ENCODE measurements at regions not wholly inside any gene's neighbourhood (a gene's known extent, or its start where the extent isn't known, plus 50 kb on each side); places are given as distances from the start of the nearest gene placed in this dataset.

DNA sequence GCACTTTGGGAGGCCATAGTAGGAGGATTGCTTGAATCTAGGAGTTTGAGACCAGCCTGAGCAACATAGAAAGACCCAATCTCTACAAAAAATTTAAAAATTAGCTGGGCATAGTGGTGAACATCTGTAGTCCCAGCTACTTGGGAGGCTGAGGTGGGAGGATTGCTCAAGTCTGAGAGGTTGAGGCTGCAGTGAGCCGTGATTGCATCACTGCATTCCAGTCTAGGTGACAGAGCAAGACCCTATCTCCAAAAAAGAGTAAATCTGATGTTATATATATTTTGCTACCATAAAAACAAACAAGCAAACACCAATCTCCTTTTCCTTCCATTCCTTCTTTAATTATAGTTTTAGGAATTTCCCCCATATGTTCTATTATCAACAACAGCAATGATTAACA lies 74.2 kb upstream of the RNU6-1 start:
- Mint-ChIP-seq H3K4me1 (peaks cover 0 to 3% (median 0%) of the 10 kb centered on the region in 7 donors), H3K4me3 (no peak overlapping the region), H3K27me3 (peaks cover 0 to 10% (median 4%) of the 10 kb centered on the region in 5 donors), H3K36me3 (peaks cover 0 to 7% (median 4%) of the 10 kb centered on the region in 5 donors), H3K27ac (no peak overlapping the region), H3K9me3 (peaks cover 0 to 42% (median 7%) of the 10 kb centered on the region in 11 donors)
- Histone ChIP-seq H3K4me3 (ENCODE audit: low read length) (no peak overlapping the region), H3K36me3 (ENCODE audit: control insufficient read depth in 2 of 3, insufficient read depth in 3 of 3, low read length in 3 of 3) (no peaks in the 10 kb centered on the region), H3K27ac (ENCODE audit: low read depth, low read length) (no peak overlapping the region), H3K4me1 (ENCODE audit: control insufficient read depth in 2 of 2, insufficient read depth in 2 of 2, low read length in 2 of 2) (no peaks in the 10 kb centered on the region), H3K9me3 (ENCODE audit: control insufficient read depth in 2 of 3, low read length in 3 of 3) (peaks cover 0 to 16% (median 0%) of the 10 kb centered on the region in 3 experiments), H3K27me3 (ENCODE audit: control insufficient read depth in 2 of 2, insufficient read depth in 2 of 2, low read length in 2 of 2) (no peaks in the 10 kb centered on the region)
- DNase-seq (no peak), ATAC-seq (no peak)
- ChIA-PET POLR2A (no interaction called here), CTCF (no interaction called here)
- intact Hi-C loops (cut with micrococcal nuclease), result no loop called here

DNA sequence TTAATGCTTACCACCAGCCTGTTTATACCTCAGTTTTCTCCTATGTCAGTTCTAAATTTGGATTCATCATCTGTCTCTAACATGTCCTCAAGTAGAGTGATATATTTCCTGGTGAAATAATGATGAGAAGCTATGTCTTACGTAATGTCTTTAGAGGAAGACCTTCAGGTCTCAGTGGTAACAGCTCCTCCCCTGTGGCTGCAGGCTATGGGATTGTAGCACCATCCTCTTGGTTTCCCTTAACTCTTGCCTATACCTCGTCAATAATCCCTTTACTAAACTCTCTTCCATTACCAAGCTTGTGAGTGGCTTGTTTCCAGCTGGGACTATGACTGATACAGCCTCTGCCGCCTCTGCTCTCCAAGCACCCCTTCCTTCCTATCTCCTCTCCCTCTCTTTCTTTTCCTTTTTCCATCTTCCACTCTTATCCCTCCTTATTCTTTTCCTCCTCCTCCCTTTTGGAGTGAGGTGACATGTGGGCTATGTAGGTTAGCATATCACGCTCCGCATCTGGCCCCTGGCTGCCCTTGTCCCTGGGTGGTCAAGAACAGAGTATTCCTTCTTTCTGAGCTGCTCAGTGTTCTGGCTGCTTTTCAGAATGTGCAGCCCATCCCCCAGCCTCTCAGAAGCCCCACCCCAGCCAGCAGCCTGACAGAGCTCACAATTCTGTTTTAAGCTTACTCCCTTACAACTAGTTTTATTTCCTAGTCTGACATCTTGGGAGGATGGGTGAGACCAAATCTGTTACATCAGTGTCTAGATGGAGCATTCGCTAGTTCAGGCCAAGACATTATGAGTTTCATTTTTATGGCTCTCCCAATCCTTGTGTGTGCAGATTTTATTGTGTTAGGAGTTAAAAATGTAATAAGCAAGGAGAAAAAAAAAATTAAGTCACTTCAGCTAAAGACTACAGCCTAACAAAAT lies 75.0 kb upstream of the RNU6-1 start:
- intact Hi-C loops (cut with micrococcal nuclease), result no loop called here
- Histone ChIP-seq H3K4me1 (ENCODE audit: control insufficient read depth in 2 of 2, insufficient read depth in 2 of 2, low read length in 2 of 2) (no peaks in the 10 kb centered on the region), H3K36me3 (ENCODE audit: control insufficient read depth in 2 of 3, insufficient read depth in 3 of 3, low read length in 3 of 3) (no peaks in the 10 kb centered on the region), H3K27ac (ENCODE audit: low read depth, low read length) (no peak overlapping the region), H3K4me3 (ENCODE audit: low read length) (no peak overlapping the region), H3K9me3 (ENCODE audit: control insufficient read depth in 2 of 3, low read length in 3 of 3) (peaks cover 0 to 12% (median 0%) of the 10 kb centered on the region in 3 experiments), H3K27me3 (ENCODE audit: control insufficient read depth in 2 of 2, insufficient read depth in 2 of 2, low read length in 2 of 2) (no peaks in the 10 kb centered on the region)
- DNase-seq, result no peak
- Mint-ChIP-seq H3K4me3 (no peak overlapping the region), H3K27ac (no peak overlapping the region), H3K4me1 (peaks cover 0 to 3% (median 0%) of the 10 kb centered on the region in 7 donors), H3K36me3 (peaks cover 0 to 7% (median 4%) of the 10 kb centered on the region in 5 donors), H3K27me3 (peaks cover 0 to 6% (median 4%) of the 10 kb centered on the region in 5 donors), H3K9me3 (peaks cover 0 to 41% (median 9%) of the 10 kb centered on the region in 11 donors)
- no peak for ATAC-seq
- CTCF ChIA-PET, result no interaction called here
- POLR2A ChIA-PET, result no interaction called here

DNA sequence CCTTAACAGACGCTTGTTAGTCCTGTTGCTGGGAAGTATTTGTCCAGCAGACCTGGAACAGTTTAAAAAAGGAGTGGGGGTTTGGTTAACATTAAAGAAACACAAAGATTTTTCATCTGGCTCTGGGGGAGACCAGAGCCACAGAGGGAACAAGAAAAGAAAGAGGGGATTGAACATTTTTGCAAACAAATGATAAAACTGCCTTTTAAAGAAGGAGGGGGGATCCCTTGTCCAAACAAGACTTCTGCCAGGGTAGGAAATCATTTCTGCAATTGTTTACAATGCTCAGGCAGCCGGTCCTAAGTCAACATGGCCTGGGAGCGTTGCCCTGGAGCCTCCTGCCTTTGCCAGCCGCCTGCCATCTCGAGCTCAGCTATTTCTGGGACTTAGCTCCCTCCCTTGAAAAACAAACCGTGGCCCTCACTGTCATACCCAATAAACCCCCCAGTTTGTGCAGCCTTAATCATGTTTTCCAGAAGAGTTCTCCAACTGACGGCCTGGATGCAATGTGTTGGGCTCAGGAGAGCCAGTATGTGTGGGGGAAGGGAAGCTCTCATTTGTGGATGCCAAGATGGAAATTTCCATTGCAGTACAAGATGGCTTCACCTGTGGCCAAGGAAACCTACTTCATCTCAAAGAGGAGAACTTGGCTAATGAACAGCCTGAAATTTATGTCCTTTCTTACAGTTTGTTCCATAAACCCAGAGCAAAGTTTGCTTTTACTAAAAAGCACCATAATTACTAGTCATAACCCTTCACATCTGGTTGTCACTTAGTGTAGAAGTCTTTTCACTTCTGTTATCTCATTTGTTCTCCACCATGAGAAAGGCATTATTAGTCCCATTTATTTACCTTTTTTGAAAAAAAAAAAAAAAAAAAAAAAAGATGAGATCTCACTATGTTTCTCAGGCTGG lies 75.9 kb upstream of the RNU6-1 start:
- Mint-ChIP-seq H3K27me3 (peaks cover 0 to 12% (median 4%) of the 10 kb centered on the region in 5 donors), H3K27ac (no peak overlapping the region), H3K36me3 (peaks cover 0 to 9% (median 4%) of the 10 kb centered on the region in 5 donors), H3K4me1 (peaks cover 0 to 3% (median 0%) of the 10 kb centered on the region in 7 donors), H3K4me3 (no peak overlapping the region), H3K9me3 (peaks cover 0 to 38% (median 7%) of the 10 kb centered on the region in 11 donors)
- Histone ChIP-seq H3K27ac (ENCODE audit: low read depth, low read length) (no peak overlapping the region), H3K4me1 (ENCODE audit: control insufficient read depth in 2 of 2, insufficient read depth in 2 of 2, low read length in 2 of 2) (no peaks in the 10 kb centered on the region), H3K27me3 (ENCODE audit: control insufficient read depth in 2 of 2, insufficient read depth in 2 of 2, low read length in 2 of 2) (no peaks in the 10 kb centered on the region), H3K9me3 (ENCODE audit: control insufficient read depth in 2 of 3, low read length in 3 of 3) (peaks cover 0 to 9% (median 0%) of the 10 kb centered on the region in 3 experiments), H3K36me3 (ENCODE audit: control insufficient read depth in 2 of 3, insufficient read depth in 3 of 3, low read length in 3 of 3) (no peaks in the 10 kb centered on the region), H3K4me3 (ENCODE audit: low read length) (no peak overlapping the region)
- ChIA-PET CTCF (no interaction called here), POLR2A (no interaction called here)
- ATAC-seq (no peak), DNase-seq (no peak)
- intact Hi-C loops (cut with micrococcal nuclease), result no loop called here

DNA sequence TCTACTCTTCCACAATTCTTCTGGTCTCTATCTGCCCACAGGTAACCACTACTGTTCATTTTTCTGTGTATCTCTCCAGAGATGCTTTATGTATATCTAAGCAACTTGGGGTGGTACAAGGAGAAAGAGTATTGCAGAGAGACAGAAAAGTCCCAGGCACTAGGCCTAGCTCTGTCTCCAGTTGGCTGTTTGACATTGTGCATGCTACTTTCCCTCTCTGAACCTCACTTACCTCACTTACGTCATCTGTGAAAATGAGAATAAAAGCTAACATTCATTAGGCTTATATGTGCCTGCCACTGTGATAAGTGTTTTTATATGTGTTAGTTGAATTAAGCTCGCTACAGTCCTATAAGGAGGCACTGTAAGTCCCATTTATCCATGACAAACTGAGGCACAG lies 76.7 kb upstream of the RNU6-1 start:
- Mint-ChIP-seq H3K27me3 (peaks cover 0 to 12% (median 4%) of the 10 kb centered on the region in 5 donors), H3K36me3 (peaks cover 0 to 9% (median 4%) of the 10 kb centered on the region in 5 donors), H3K4me1 (peaks cover 0 to 1% (median 0%) of the 10 kb centered on the region in 7 donors), H3K27ac (no peak overlapping the region), H3K4me3 (no peak overlapping the region), H3K9me3 (peaks cover 0 to 32% (median 7%) of the 10 kb centered on the region in 11 donors)
- no peaks in the 10 kb centered on the region for H3K36me3 ChIP-seq (ENCODE audit: control insufficient read depth in 2 of 3, insufficient read depth in 3 of 3, low read length in 3 of 3)
- ChIA-PET CTCF (no interaction called here), POLR2A (interaction anchor here (0.5 kb wide), 1 partner anchor 209 kb away, joined by 4 read pairs; no protein-coding TSS in a partner anchor)
- H3K4me1 ChIP-seq (ENCODE audit: control insufficient read depth in 2 of 2, insufficient read depth in 2 of 2, low read length in 2 of 2), result no peaks in the 10 kb centered on the region
- no peak overlapping the region for H3K27ac ChIP-seq (ENCODE audit: low read depth, low read length)
- no peaks in the 10 kb centered on the region for H3K27me3 ChIP-seq (ENCODE audit: control insufficient read depth in 2 of 2, insufficient read depth in 2 of 2, low read length in 2 of 2)
- intact Hi-C loops (cut with micrococcal nuclease), result no loop called here
- H3K4me3 ChIP-seq (ENCODE audit: low read length), result no peak overlapping the region
- no peak for ATAC-seq
- DNase-seq, result no peak
- H3K9me3 ChIP-seq (ENCODE audit: control insufficient read depth in 2 of 3, low read length in 3 of 3), result peaks cover 0 to 9% (median 0%) of the 10 kb centered on the region in 3 experiments

- intact Hi-C loops (cut with micrococcal nuclease), result no loop called here
- Mint-ChIP-seq H3K4me3 (no peak overlapping the region), H3K36me3 (peaks cover 0 to 9% (median 4%) of the 10 kb centered on the region in 5 donors), H3K27ac (no peak overlapping the region), H3K27me3 (peaks cover 0 to 12% (median 4%) of the 10 kb centered on the region in 5 donors), H3K9me3 (peaks cover 0 to 32% (median 7%) of the 10 kb centered on the region in 11 donors), H3K4me1 (no peaks in the 10 kb centered on the region)
- Histone ChIP-seq H3K9me3 (ENCODE audit: control insufficient read depth in 2 of 3, low read length in 3 of 3) (peaks cover 0 to 9% (median 0%) of the 10 kb centered on the region in 3 experiments), H3K27ac (ENCODE audit: low read depth, low read length) (no peak overlapping the region), H3K4me3 (ENCODE audit: low read length) (no peak overlapping the region), H3K4me1 (ENCODE audit: control insufficient read depth in 2 of 2, insufficient read depth in 2 of 2, low read length in 2 of 2) (no peaks in the 10 kb centered on the region), H3K36me3 (ENCODE audit: control insufficient read depth in 2 of 3, insufficient read depth in 3 of 3, low read length in 3 of 3) (no peaks in the 10 kb centered on the region), H3K27me3 (ENCODE audit: control insufficient read depth in 2 of 2, insufficient read depth in 2 of 2, low read length in 2 of 2) (no peaks in the 10 kb centered on the region)
- ChIA-PET POLR2A (interaction anchor here (0.5 kb wide), 1 partner anchor 208 kb away, joined by 4 read pairs; no protein-coding TSS in a partner anchor), CTCF (no interaction called here)
- DNase-seq, result no peak
- no peak for ATAC-seq
These were observed 77.2 kb upstream of the RNU6-1 start for GRCh38 chr15:67917037-67917436.

- H3K4me3 Mint-ChIP-seq, result no peak overlapping the region
- CTCF ChIA-PET, result interaction anchor here (0.6 kb wide), 1 partner anchor 1346 kb away, joined by 8 read pairs; no protein-coding TSS in a partner anchor
- H3K4me1 ChIP-seq (ENCODE audit: control insufficient read depth in 2 of 2, insufficient read depth in 2 of 2, low read length in 2 of 2), result no peaks in the 10 kb centered on the region
These were observed 77.8 kb upstream of the RNU6-1 start for GRCh38 chr15:67917636-67918035.

More at GRCh38 chr15:67917636-67918035, 77.8 kb upstream of the RNU6-1 start:
- no peak overlapping the region for H3K27ac ChIP-seq (ENCODE audit: low read depth, low read length)
- no peak for ATAC-seq
- peaks cover 0 to 9% (median 0%) of the 10 kb centered on the region in 3 experiments for H3K9me3 ChIP-seq (ENCODE audit: control insufficient read depth in 2 of 3, low read length in 3 of 3)
- no peak for DNase-seq
- H3K4me3 ChIP-seq (ENCODE audit: low read length), result no peak overlapping the region
- peaks cover 0 to 32% (median 7%) of the 10 kb centered on the region in 11 donors for H3K9me3 Mint-ChIP-seq
- peaks cover 0 to 12% (median 4%) of the 10 kb centered on the region in 5 donors for H3K27me3 Mint-ChIP-seq
- no peaks in the 10 kb centered on the region for H3K27me3 ChIP-seq (ENCODE audit: control insufficient read depth in 2 of 2, insufficient read depth in 2 of 2, low read length in 2 of 2)
- no peaks in the 10 kb centered on the region for H3K36me3 ChIP-seq (ENCODE audit: control insufficient read depth in 2 of 3, insufficient read depth in 3 of 3, low read length in 3 of 3)
- POLR2A ChIA-PET, result no interaction called here
- no peaks in the 10 kb centered on the region for H3K4me1 Mint-ChIP-seq
- H3K27ac Mint-ChIP-seq, result no peak overlapping the region
- intact Hi-C loops (cut with micrococcal nuclease), result no loop called here
- H3K36me3 Mint-ChIP-seq, result peaks cover 0 to 9% (median 4%) of the 10 kb centered on the region in 5 donors
